GM12864 (cell line): ENCODE measurements at regions not wholly inside any gene's neighbourhood (a gene's known extent, or its start where the extent isn't known, plus 50 kb on each side); places are given as distances from the start of the nearest gene placed in this dataset.

Experiments used
- DNase-seq: peaks from one replicate; pipeline ENCODE4 v3.0.0-alpha.2; 2011; ENCODE audit warnings: low read depth
- H3K4me3 ChIP-seq: 2 replicates; pipeline ENCODE4 v1.5.1; 2011; ENCODE audit warnings: mild to moderate bottlenecking, low read depth, low read length, control low read depth
- CTCF ChIP-seq: IDR thresholded peaks from 2 replicates; pipeline ENCODE4 v1.5.1; 2011; ENCODE audit warnings: low read depth, mild to moderate bottlenecking, moderate library complexity, low read length, control low read depth, inconsistent platforms; ENCODE audit errors: missing control alignments

GRCh38 chr15:96390986-96391385 lies 60.5 kb downstream of the NR2F2 start:
- DNase-seq, result no peak
- no peak overlapping the region for H3K4me3 ChIP-seq
- no peak for TF ChIP-seq CTCF

- DNase-seq, result no peak
- no peak overlapping the region for H3K4me3 ChIP-seq
- TF ChIP-seq CTCF, result no peak
Observed at GRCh38 chr15:96392380-96393208, 62.1 kb downstream of the NR2F2 start.

- TF ChIP-seq CTCF, result no peak
- no peak for DNase-seq
- no peak overlapping the region for H3K4me3 ChIP-seq
Observed at GRCh38 chr15:96393209-96393513, 62.7 kb downstream of the NR2F2 start.

GRCh38 chr15:96395687-96396086 lies 65.2 kb downstream of the NR2F2 start:
- no peak for TF ChIP-seq CTCF
- no peak for DNase-seq
- no peak overlapping the region for H3K4me3 ChIP-seq

- no peak overlapping the region for H3K4me3 ChIP-seq
- TF ChIP-seq CTCF, result no peak
- DNase-seq, result no peak
Observed at GRCh38 chr15:96398776-96399175, 68.3 kb downstream of the NR2F2 start.

- TF ChIP-seq CTCF, result no peak
- no peak overlapping the region for H3K4me3 ChIP-seq
- no peak for DNase-seq
Observed at GRCh38 chr15:96402403-96402802, 71.9 kb downstream of the NR2F2 start.

- no peak overlapping the region for H3K4me3 ChIP-seq
- TF ChIP-seq CTCF, result no peak
- no peak for DNase-seq
Observed at GRCh38 chr15:96403071-96403470, 72.6 kb downstream of the NR2F2 start.
